NCI-H2107 treated with DMSO at 0.1 percent for 48 hours (cell line): ENCODE measurements at regions not wholly inside any gene's neighbourhood (a gene's known extent, or its start where the extent isn't known, plus 50 kb on each side); places are given as distances from the start of the nearest gene placed in this dataset.
"Not testable (repeated sequence)": the region's sequence is repeated elsewhere in the genome, so short reads cannot be mapped to it uniquely, and the experiment has no call there.

Experiments used
- DNase-seq: peaks from one replicate; lab custom pipeline; 2025; ENCODE audit not compliant: unreplicated experiment; lab: John Stamatoyannopoulos, UW

DNA sequence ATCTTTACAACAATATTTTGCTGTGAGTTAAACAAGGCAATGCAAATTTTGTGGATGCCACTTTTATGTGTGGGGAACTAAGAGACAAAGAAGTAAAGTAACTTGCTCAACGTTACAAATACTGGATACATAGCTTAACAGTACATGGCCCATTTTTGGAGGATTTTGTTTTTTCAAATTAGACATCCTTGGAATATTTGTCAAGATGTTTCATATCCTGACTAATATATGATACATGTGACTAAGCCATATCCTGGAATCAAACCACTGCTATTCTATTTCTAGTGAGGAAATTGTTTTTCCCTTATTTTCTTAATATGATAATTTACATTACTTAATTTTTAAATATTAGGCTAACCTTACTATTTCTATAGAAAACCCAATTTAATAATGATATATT is 529.8 kb downstream of the DMRTA1 start:
- DNase-seq = no peak

DNA sequence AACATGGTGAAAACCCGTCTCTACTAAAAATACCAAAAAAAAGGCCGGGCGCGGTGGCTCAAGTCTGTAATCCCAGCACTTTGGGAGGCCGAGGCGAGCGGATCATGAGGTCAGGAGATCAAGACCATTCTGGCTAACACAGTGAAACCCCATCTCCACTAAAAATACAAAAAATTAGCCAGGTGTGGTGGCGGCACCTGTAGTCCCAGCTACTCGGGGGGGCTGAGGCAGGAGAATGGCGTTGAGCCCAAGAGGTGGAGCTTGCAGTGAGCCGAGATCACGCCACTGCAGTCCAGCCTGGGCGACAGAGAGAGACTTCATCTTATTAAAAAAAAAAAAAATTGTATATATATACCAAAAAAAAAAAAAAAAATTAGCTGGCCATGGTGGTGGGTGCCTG is 533.8 kb downstream of the DMRTA1 start:
- not testable (repeated sequence) for DNase-seq

DNA sequence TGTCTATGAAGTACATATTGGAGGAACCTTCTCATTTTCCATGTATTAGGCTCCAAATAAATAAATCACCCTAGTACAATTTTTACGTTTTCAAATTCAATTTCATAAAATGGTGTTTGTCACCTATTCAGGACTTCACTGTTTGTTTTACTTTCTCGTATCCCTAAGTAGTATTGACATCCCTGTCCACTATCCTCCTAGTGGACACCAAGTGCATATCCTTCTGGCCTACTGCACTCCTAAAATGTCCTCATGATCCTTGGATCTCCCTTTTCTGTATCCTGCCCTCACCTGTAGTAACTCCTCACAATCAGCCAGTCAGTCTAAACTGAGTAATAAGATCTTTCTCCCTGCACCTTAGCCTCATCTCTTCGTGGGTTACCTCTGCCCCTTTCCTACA is 539.9 kb downstream of the DMRTA1 start:
- DNase-seq = no peak

GRCh38 chr9:22990349-22990748 is 543.7 kb downstream of the DMRTA1 start:
- DNase-seq = no peak

- DNase-seq = no peak
These were observed 546.2 kb downstream of the DMRTA1 start for GRCh38 chr9:22992780-22993179.

DNA sequence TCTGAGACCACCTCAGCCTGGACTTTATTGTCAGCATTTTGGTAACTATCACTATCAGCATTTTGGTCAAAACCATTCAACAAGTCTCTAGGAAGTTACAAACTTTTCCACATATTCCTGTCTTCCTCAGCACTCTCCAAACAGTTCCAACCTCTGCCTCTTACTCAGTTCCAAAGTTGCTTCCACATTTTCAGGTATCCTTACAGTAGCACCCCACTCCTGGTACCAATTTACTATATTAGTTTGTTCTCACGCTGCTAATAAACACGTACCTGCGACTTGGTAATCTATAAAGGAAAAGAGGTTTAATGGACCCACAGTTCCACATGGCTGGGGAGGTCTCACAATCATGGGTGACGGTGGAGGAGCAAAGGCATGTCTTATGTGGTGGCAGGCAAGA is 551.3 kb downstream of the DMRTA1 start:
- DNase-seq = no peak

DNA sequence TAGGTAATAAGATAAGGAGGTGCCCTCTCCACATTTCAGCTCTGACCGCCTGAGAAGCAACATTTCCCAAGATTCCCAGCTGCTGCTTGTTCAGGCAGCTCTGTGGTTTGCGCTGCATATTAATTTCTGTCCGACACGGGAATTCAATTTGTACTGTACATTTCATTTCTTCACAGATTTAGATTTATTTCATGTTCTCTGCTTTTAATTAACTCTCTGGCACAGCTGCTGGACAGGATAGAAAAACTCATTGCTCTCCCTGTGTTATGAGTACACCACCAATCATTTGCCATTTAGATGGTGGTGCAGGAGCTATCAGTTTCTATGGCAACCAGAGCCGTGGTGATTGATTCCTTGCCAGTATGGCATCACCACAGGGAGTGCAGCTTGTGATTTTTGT is 558.5 kb downstream of the DMRTA1 start:
- DNase-seq = no peak

DNA sequence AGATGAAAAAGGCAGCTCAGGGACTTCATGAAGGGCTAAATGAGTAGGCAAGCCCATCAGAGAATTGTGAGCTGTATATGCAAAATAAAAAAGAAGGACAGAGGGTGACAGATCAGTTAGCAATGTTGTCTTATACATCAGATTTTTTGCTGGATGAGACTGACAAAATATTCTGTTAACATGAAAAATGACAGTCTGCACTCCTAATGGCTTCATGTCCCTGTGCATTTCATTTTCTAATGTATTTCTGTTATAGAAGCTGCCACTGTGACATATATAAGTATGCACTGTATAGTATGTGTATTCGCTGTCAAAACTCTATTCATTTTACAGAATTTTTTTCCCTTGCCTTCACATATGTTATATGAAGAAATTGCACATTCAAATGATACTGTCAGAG is 559.5 kb downstream of the DMRTA1 start:
- DNase-seq = no peak

DNA sequence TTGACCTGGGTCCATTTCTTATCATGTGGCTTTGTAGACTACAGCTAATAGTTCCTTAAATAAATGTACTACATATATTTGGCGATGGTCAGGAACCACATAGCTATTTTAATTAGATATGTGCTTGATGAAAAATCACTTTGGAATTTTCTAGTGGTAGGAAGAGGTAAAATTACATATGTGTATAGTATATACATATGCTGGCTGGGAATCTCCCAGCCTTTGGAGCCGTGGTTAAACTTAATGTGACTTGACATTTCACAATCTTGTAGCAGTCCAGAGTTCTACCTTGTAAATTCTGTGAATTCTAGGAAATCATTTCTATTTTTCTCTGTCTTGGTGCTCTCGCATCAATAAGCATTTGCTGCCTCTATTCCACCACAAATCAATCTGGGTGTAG is 565.0 kb downstream of the DMRTA1 start:
- DNase-seq = no peak

GRCh38 chr9:23015557-23015956 is 568.9 kb downstream of the DMRTA1 start:
- DNase-seq = no peak

DNA sequence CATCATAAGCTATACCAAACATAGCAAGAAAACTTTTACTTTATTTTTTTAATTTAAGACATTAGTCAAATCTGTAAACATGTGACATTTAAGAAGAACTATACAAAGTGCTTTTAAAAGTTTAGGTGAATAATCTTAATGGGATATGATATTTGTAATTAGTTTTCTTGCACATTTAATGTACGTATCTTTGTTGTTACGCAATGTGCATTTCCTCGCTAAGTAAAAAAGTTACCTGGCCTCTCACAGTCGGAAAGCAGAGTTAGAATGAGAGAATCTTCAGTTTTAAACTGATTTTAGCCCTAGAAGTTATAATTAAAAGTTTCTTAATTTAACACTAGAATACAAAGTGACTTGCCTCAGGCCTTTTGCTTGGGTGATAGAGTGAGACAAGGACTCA is 589.8 kb downstream of the DMRTA1 start:
- no peak for DNase-seq

GRCh38 chr9:23039402-23039801 is 592.8 kb downstream of the DMRTA1 start:
- DNase-seq = no peak

DNA sequence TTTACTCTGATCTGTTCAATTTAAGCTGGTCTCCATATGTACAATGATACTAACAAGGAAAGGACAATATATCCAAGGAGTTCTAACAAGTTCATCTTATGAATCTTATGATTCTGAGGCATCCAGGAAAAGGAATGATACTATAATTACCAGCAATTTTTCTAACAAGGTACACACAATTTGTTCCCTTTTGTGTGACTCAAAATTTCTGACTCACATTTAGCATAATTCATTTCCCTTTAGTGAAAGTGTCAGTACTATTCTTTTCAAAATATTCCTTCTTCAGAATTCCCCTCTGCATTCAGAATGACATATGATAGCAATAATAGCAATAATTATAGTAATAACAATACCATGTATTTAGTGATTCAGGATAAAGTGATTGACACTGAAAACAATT is 594.8 kb downstream of the DMRTA1 start:
- no peak for DNase-seq

- DNase-seq = no peak
These were observed 597.9 kb downstream of the DMRTA1 start for GRCh38 chr9:23044549-23044948.

GRCh38 chr9:23046026-23046425 is 599.4 kb downstream of the DMRTA1 start:
- not testable (repeated sequence) for DNase-seq

DNA sequence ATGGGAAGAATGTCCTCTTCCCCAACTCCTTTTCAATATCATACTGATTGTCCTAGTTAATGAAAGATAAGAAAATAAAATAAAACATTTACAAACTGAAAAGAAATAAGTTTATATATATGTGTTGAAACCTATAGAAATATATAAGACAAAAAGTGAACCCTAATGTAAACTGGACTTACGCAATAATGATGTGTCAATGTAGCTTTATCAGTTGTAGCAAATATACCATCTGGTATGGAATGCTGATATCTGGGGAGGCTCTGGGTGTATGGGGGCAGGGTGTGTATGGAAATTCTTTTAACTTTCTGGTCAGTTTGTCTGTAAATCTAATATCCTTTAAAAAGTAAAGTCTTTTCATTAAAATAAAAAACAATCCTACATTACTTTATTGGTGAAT is 603.9 kb downstream of the DMRTA1 start:
- DNase-seq = no peak

DNA sequence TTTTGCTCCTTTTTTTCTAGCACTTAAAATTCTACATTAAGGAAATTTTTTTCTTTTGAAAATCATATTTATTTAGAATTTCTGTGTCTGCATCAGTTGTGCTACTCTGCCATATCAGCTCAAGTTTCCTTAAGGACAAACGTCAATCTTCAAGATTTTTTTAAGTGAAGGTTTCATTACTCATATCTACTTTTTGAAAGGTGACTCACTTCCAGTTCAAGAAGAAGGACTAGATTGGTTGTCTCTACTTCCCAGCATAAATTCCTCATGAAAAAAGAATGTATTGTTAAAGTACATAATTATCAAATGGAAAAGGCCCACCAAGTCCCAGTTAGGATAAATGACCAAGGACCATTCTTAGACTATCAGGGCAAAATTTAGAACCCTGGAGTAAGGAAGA is 626.5 kb downstream of the DMRTA1 start:
- DNase-seq = no peak

DNA sequence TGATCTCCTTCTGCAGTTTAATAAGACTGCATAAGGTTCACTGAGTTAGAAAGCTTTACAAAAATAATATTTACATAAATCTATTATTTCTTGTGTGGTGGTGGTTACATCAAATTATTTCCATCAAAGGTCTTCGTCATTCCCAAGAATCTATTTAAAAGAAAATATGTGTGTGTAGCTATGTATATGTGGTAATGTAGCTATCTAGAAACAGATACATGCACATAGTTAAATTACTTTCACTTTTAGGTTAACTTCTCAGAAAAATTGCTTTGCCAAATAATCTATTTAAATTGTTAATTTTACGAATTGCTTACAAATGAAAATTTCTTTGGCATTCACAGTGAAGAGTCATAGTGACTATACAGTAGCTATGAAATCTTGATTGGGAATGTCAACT is 633.2 kb downstream of the DMRTA1 start:
- DNase-seq = no peak

DNA sequence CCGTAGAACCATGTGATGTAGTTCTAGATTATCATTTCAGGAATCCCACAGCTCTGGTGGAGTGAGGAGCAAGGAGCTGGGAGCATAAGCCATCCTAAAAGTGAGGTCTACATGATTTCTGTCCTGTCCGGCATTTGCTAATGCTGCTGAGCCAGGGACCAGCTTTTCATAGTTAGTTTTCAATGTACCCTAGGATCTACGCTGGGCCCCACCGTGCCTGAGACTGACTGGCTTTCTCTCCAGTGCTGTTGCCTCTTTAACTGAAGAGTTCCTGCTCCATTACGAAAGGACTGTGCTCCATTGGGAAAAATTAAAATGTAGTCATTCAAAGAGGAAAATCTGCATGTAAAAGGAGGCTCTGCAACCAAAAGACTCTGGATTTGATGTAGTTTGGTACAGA is 634.8 kb downstream of the DMRTA1 start:
- no peak for DNase-seq

- DNase-seq = no peak
These were observed 642.3 kb downstream of the DMRTA1 start for GRCh38 chr9:23088932-23089364.

DNA sequence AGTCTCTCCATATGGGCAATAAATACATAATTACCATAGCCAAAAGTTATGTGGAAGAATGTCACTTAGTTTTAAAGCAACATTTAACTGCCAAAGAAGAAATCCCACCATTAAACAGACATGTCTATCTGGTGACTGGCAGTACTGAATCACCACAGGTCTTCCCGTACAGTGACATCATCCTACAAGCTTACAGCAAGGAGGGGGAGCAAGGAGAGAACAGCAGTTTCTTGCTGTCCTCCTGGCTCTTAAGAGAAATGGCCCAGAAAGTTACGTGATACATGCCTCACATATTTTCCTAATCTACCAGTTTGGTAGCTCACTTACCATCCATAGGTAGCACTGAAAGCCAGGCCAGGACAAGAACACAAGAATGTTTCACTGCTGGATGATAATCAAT is 671.0 kb downstream of the DMRTA1 start:
- no peak for DNase-seq

DNA sequence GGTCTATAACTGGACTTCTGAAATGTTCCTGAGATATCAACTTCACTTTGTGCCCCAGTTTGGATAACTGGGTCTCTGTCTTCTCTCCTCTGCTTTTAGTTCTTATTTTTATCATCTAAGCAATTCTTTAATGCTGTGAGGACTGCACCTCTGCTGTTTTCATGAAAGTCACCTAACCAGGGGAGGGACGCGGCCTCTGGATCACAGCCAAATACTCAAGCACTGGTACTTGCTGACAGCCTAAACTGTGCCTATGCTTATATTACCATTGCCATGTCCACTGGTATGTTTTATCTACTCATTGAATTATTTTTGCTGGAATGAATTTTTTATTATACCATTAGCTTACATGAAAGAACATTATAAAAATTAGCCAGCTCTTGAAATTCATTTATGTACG is 674.0 kb downstream of the DMRTA1 start:
- no peak for DNase-seq

DNA sequence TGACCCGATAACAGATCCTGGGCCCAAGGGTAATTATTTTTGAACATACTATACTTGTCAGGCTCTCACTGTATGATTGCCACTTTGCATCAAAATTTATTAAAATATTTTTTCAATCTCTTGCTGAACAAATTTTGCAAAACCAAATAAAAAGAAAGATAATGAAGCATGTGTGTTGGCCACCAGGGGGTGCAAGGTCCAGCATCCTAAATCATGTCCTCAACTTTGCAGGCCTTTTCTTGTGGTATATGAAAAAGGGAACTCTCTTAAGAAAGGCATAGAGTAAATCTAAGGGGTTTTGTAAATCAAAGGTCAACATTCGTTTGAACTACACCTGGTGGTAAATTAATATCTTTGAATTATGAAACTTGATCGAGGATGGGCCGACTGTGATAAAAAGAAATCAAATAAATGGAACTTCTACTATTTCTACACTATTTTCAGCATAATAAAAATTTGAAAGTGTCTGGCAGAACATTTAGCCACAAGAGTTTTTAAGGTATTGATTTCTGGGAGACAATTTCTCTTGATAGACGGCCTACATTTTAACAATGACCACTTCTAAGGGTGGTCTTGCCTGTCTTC is 676.5 kb downstream of the DMRTA1 start:
- DNase-seq = no peak

GRCh38 chr9:23145467-23145866 is 680.6 kb downstream of the ELAVL2 start:
- DNase-seq = no peak
